Lung (tissue), 11 donors: ENCODE measurements at regions not wholly inside any gene's neighbourhood (a gene's known extent, or its start where the extent isn't known, plus 50 kb on each side); places are given as distances from the start of the nearest gene placed in this dataset.

Experiments used
- ATAC-seq: fragments of 200-7000 bp; cut with Tn5 transposase; one replicate; pipeline ENCODE4 v1.9.1; 2020; ENCODE audit warnings: moderate number of reproducible peaks; ENCODE audit not compliant: insufficient read depth, low FRiP score
- DNase-seq, 3 donors: peaks; one replicate each; pipeline ENCODE4 v3.0.0-alpha.2; 2013 to 2017
- H3K27ac ChIP-seq, 2 donors: one replicate each; pipeline ENCODE4 v1.5.1; 2013; ENCODE audit warnings: mild to moderate bottlenecking in 2 of 2, moderate library complexity in 2 of 2, control low read depth in 1 of 2, inconsistent platforms in 1 of 2, low read depth in 1 of 2, low read length in 1 of 2
- H3K27me3 ChIP-seq, 3 donors: one replicate each; pipeline ENCODE4 v1.5.1; 2013; ENCODE audit warnings: low read length in 2 of 3; ENCODE audit not compliant: control insufficient read depth in 3 of 3, insufficient read depth in 3 of 3
- H3K36me3 ChIP-seq, 4 donors: one replicate each; pipeline ENCODE4 v1.5.1; 2013; ENCODE audit warnings: low read length in 4 of 4, mild to moderate bottlenecking in 1 of 4, moderate library complexity in 1 of 4; ENCODE audit not compliant: control insufficient read depth in 4 of 4, insufficient read depth in 4 of 4
- H3K4me1 ChIP-seq, 5 donors: one replicate each; pipeline ENCODE4 v1.5.1; 2013; ENCODE audit warnings: low read length in 5 of 5, mild to moderate bottlenecking in 2 of 5, moderate library complexity in 1 of 5; ENCODE audit not compliant: control insufficient read depth in 5 of 5, insufficient read depth in 5 of 5
- H3K4me3 ChIP-seq: one replicate; pipeline ENCODE4 v1.5.1; 2013; ENCODE audit warnings: mild to moderate bottlenecking, control low read depth, moderate library complexity
- H3K9ac ChIP-seq, 2 donors: one replicate each; pipeline ENCODE4 v1.5.1; 2013; ENCODE audit warnings: low read length in 2 of 2, control low read depth in 1 of 2; ENCODE audit not compliant: insufficient read depth in 1 of 2
- H3K9me3 ChIP-seq, 4 donors: one replicate each; pipeline ENCODE4 v1.5.1; 2013; ENCODE audit warnings: low read length in 3 of 4, mild to moderate bottlenecking in 1 of 4, moderate library complexity in 1 of 4; ENCODE audit not compliant: control insufficient read depth in 4 of 4, insufficient read depth in 3 of 4
- WGBS, 2 donors: extraction: QIAGEN DNeasy Blood & Tissue Kit; methylation state at CpG; one replicate each; pipeline ENCODE4 v1.1.7; 2013; 5-methylcytosine and 5-hydroxymethylcytosine counted together
- TF ChIP-seq, protein P1 (sequence below): IDR thresholded peaks from 2 replicates; pipeline ENCODE4 v1.5.1; 2012; ENCODE audit warnings: mild to moderate bottlenecking; ENCODE audit errors: control extremely low read depth, extremely low read depth
- donor health status: control.
- donor health status: control.
- donor health status: Bipolar disorder and iron deficiency.
- donor health status: healthy.
- donor health status: DM: yes; HTN: yes; CAD: no.

DNA sequence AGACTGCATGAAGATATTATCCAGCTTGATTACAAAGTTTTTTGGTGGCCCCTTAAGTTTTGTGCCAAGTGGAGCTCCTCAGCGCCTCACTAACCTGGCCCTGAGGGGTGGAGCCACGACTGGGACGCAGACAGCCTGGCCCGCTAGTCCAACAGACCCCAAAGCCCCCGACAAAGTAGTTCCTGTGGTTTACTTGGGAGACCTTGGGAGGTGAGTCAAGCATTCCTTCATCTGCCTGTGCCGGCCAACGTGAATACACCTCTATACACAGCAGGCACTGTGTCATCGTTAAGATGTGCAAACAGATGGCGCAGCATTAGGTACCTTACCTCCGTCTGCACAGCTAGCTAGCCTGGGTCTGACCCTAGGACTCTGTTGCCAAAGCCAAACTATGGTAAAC is 55.0 kb upstream of the LAMA1 start:
- H3K9ac ChIP-seq = no peak overlapping the region
- no peak for ATAC-seq
- TF ChIP-seq, protein P1, sequence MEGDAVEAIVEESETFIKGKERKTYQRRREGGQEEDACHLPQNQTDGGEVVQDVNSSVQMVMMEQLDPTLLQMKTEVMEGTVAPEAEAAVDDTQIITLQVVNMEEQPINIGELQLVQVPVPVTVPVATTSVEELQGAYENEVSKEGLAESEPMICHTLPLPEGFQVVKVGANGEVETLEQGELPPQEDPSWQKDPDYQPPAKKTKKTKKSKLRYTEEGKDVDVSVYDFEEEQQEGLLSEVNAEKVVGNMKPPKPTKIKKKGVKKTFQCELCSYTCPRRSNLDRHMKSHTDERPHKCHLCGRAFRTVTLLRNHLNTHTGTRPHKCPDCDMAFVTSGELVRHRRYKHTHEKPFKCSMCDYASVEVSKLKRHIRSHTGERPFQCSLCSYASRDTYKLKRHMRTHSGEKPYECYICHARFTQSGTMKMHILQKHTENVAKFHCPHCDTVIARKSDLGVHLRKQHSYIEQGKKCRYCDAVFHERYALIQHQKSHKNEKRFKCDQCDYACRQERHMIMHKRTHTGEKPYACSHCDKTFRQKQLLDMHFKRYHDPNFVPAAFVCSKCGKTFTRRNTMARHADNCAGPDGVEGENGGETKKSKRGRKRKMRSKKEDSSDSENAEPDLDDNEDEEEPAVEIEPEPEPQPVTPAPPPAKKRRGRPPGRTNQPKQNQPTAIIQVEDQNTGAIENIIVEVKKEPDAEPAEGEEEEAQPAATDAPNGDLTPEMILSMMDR = no peak
- 82 to 85% methylated on average over 10 of the region's 10 CpGs for WGBS, 2 donors
- H3K36me3 ChIP-seq = no peaks in the 10 kb centered on the region
- no peaks in the 10 kb centered on the region for H3K27me3 ChIP-seq
- H3K4me3 ChIP-seq = no peak overlapping the region
- DNase-seq = no peak
- no peak overlapping the region for H3K27ac ChIP-seq
- H3K9me3 ChIP-seq = no peaks in the 10 kb centered on the region
- H3K4me1 ChIP-seq = peaks cover 0 to 2% (median 0%) of the 10 kb centered on the region in 5 donors

DNA sequence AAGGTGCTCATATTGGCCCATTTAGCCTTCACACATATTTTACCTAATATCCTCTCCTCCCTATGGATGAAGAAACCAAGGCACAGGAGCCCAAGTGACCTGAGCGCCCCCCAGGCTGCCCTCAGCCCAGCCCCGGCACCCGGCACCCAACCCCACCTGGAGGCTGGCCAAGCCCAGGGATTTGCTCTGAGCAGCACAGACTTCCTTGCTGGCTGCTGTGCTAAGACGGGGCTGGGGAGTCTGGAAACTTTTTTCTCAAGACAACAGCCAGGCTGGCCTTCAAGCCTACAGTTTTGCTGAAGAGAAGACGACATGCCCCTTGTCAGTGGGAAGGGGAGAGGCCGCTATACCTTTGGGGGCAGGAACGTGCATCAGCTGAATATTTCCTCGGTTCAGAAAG is 52.7 kb upstream of the LAMA1 start:
- 44 to 70% methylated on average over 8 of the region's 8 CpGs for WGBS, 2 donors
- Histone ChIP-seq H3K4me1 (peaks cover 0 to 2% (median 0%) of the 10 kb centered on the region in 5 donors), H3K27ac (no peak overlapping the region), H3K9ac (no peak overlapping the region), H3K36me3 (no peaks in the 10 kb centered on the region), H3K4me3 (no peak overlapping the region), H3K27me3 (no peaks in the 10 kb centered on the region), H3K9me3 (no peaks in the 10 kb centered on the region)
- TF ChIP-seq, protein P1 = no peak
- DNase-seq (no peak), ATAC-seq (no peak)

DNA sequence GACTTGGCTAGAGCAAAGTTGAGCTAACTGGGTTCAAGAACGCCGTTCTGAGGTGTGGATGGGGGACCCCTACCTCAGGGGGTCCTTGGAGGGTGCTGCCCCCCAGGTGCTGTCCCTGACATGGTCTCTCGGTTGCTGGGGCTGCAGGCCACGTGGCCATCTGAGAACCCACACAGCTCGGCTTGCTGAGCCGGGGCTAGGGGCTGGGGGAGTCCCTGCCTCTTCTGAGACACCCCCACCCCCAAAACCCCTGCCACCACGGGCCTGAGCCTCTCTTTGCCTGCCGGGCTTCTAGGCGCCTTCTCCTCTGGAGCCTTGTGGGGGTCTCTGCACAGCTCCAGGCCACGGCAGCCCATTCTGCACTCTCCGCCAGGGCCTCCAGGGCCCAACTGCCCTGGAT is 52.0 kb upstream of the LAMA1 start:
- Histone ChIP-seq H3K4me1 (peaks cover 0 to 2% (median 0%) of the 10 kb centered on the region in 5 donors), H3K27ac (no peak overlapping the region), H3K36me3 (no peaks in the 10 kb centered on the region), H3K27me3 (no peaks in the 10 kb centered on the region), H3K4me3 (no peak overlapping the region), H3K9me3 (no peaks in the 10 kb centered on the region), H3K9ac (no peak overlapping the region)
- TF ChIP-seq, protein P1 = no peak
- WGBS, 2 donors = 84 to 89% methylated on average over 11 of the region's 11 CpGs
- DNase-seq (no peak), ATAC-seq (no peak)

DNA sequence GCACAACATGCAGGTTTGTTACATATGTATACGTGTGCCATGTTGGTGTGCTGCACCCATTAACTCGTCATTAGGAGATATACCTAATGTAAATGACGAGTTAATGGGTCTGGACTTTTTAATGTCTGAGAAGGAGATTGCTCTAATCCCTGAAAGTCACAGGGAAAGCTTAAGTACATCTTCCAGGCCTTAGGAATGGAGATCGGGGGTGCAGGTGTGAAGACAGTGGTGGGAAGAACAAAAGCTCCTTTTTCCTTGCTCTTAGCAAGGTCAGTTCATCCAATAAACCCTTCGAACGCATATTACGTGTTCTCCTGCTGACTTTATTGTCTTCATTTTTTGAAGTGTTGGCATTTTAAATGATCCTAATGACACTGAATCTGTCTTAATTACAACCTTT is 50.8 kb upstream of the LAMA1 start:
- Histone ChIP-seq H3K4me3 (no peak overlapping the region), H3K27ac (no peak overlapping the region), H3K36me3 (no peaks in the 10 kb centered on the region), H3K9ac (no peak overlapping the region), H3K9me3 (no peaks in the 10 kb centered on the region), H3K27me3 (no peaks in the 10 kb centered on the region), H3K4me1 (no peaks in the 10 kb centered on the region)
- TF ChIP-seq, protein P1 = no peak
- ATAC-seq = no peak
- no peak for DNase-seq
- WGBS, 2 donors = 95 to 96% methylated on average over 7 of the region's 7 CpGs
